Astrocyte (in vitro differentiated cells and primary cell): ENCODE measurements at regions not wholly inside any gene's neighbourhood (a gene's known extent, or its start where the extent isn't known, plus 50 kb on each side); places are given as distances from the start of the nearest gene placed in this dataset.

Experiments used
- DNase-seq: peaks from one replicate; pipeline ENCODE4 v3.0.0-alpha.2; 2010; ENCODE audit warnings: low read depth
- FAIRE-seq: peaks from 2 replicates; lab custom pipeline; 2011; peaks lifted over from hg19 to GRCh38; lab: Jason Lieb, UNC
- H2AFZ ChIP-seq: 2 replicates; pipeline ENCODE4 v1.6.0; 2012; ENCODE audit warnings: low read depth, low read length, inconsistent platforms
- H3K27ac ChIP-seq: 2 replicates; pipeline ENCODE4 v1.5.1; 2011; ENCODE audit warnings: low read depth, low read length, inconsistent platforms
- H3K27me3 ChIP-seq: 2 replicates; pipeline ENCODE4 v1.6.0; 2011; ENCODE audit warnings: low read length, inconsistent platforms; ENCODE audit not compliant: insufficient read depth
- H3K36me3 ChIP-seq: 2 replicates; pipeline ENCODE4 v1.5.1; 2011; ENCODE audit warnings: low read length, inconsistent platforms; ENCODE audit not compliant: insufficient read depth
- H3K4me1 ChIP-seq: 2 replicates; pipeline ENCODE4 v1.5.1; 2011; ENCODE audit warnings: low read length, inconsistent platforms; ENCODE audit not compliant: insufficient read depth
- H3K4me2 ChIP-seq: 2 replicates; pipeline ENCODE4 v1.6.0; 2012; ENCODE audit warnings: low read length, inconsistent platforms
- H3K4me3 ChIP-seq: 2 replicates; pipeline ENCODE4 v1.5.1; 2011; ENCODE audit warnings: low read depth, mild to moderate bottlenecking, low read length, inconsistent platforms; ENCODE audit not compliant: insufficient read depth
- H3K79me2 ChIP-seq: 2 replicates; pipeline ENCODE4 v1.6.0; 2012; ENCODE audit warnings: mild to moderate bottlenecking, low read length, inconsistent platforms; ENCODE audit not compliant: insufficient read depth
- H3K9ac ChIP-seq: 2 replicates; pipeline ENCODE4 v1.6.0; 2012; ENCODE audit warnings: mild to moderate bottlenecking, low read length, inconsistent platforms
- H3K9me3 ChIP-seq: 2 replicates; pipeline ENCODE4 v1.5.1; 2012; ENCODE audit warnings: low read depth, mild to moderate bottlenecking, low read length, inconsistent platforms; ENCODE audit not compliant: insufficient read depth
- H4K20me1 ChIP-seq: 2 replicates; pipeline ENCODE4 v1.6.0; 2012; ENCODE audit warnings: low read length, inconsistent platforms; ENCODE audit not compliant: insufficient read depth
- H3K27ac Mint-ChIP-seq: one replicate; pipeline ENCODE4 v1.8.0; 2021; ENCODE audit warnings: mild to moderate bottlenecking, mixed read lengths; ENCODE audit not compliant: unreplicated experiment
- H3K27me3 Mint-ChIP-seq: one replicate; pipeline ENCODE4 v1.8.0; 2021; ENCODE audit warnings: low read depth, mixed read lengths; ENCODE audit not compliant: unreplicated experiment
- H3K36me3 Mint-ChIP-seq: one replicate; pipeline ENCODE4 v1.8.0; 2021; ENCODE audit warnings: low read depth, mixed read lengths; ENCODE audit not compliant: unreplicated experiment
- H3K4me1 Mint-ChIP-seq: one replicate; pipeline ENCODE4 v1.8.0; 2021; ENCODE audit warnings: low read depth, mixed read lengths; ENCODE audit not compliant: unreplicated experiment
- H3K4me3 Mint-ChIP-seq: one replicate; pipeline ENCODE4 v1.8.0; 2021; ENCODE audit warnings: mild to moderate bottlenecking, moderate library complexity, mixed read lengths; ENCODE audit not compliant: unreplicated experiment
- H3K9me3 Mint-ChIP-seq: one replicate; pipeline ENCODE4 v1.8.0; 2021; ENCODE audit warnings: mild to moderate bottlenecking, mixed read lengths; ENCODE audit not compliant: unreplicated experiment
- EZH2 ChIP-seq: IDR thresholded peaks from 2 replicates; pipeline ENCODE4 v1.6.1; 2012; ENCODE audit warnings: mild to moderate bottlenecking, low read length, inconsistent platforms; ENCODE audit not compliant: insufficient read depth
- TF ChIP-seq, protein P1 (sequence below): IDR thresholded peaks from 2 replicates; pipeline ENCODE4 v1.5.1; 2011; ENCODE audit warnings: low read depth, mild to moderate bottlenecking, inconsistent platforms, low read length, moderate library complexity; ENCODE audit not compliant: insufficient read depth

DNA sequence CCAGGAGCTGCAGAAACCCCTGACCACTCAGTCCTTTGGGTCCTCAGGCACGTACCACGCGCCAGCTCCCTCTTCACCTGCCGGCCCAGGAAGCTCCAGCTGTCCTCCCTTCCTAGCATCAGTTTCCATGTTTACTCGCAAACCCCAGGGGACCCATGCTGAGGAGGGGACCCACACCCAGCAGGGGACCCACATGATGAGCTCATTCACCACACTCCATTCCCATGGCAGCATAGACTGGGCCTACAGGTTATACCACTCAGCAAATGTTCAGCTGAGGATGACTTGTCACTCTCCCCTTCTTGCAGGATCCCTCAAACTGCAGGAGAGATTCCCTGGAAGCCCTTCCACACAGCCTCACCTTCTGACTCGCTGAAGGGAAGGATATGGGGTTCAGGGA is 73.5 kb upstream of the GALNT10 start:
- Mint-ChIP-seq H3K4me1 (peaks cover 18% of the 10 kb centered on the region), H3K36me3 (no peaks in the 10 kb centered on the region), H3K27ac (no peak overlapping the region), H3K4me3 (no peak overlapping the region), H3K27me3 (peaks cover 14% of the 10 kb centered on the region), H3K9me3 (no peaks in the 10 kb centered on the region)
- Histone ChIP-seq H3K4me2 (no peak overlapping the region), H2AFZ (no peak overlapping the region), H3K36me3 (no peaks in the 10 kb centered on the region), H4K20me1 (no peaks in the 10 kb centered on the region), H3K9ac (no peak overlapping the region), H3K4me1 (peaks cover 6% of the 10 kb centered on the region), H3K79me2 (no peaks in the 10 kb centered on the region), H3K27ac (no peak overlapping the region), H3K9me3 (no peaks in the 10 kb centered on the region), H3K4me3 (no peak overlapping the region), H3K27me3 (no peaks in the 10 kb centered on the region)
- FAIRE-seq (no peak), DNase-seq (no peak)
- TF ChIP-seq, protein P1, sequence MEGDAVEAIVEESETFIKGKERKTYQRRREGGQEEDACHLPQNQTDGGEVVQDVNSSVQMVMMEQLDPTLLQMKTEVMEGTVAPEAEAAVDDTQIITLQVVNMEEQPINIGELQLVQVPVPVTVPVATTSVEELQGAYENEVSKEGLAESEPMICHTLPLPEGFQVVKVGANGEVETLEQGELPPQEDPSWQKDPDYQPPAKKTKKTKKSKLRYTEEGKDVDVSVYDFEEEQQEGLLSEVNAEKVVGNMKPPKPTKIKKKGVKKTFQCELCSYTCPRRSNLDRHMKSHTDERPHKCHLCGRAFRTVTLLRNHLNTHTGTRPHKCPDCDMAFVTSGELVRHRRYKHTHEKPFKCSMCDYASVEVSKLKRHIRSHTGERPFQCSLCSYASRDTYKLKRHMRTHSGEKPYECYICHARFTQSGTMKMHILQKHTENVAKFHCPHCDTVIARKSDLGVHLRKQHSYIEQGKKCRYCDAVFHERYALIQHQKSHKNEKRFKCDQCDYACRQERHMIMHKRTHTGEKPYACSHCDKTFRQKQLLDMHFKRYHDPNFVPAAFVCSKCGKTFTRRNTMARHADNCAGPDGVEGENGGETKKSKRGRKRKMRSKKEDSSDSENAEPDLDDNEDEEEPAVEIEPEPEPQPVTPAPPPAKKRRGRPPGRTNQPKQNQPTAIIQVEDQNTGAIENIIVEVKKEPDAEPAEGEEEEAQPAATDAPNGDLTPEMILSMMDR, result no peak
- no peak for TF ChIP-seq EZH2

DNA sequence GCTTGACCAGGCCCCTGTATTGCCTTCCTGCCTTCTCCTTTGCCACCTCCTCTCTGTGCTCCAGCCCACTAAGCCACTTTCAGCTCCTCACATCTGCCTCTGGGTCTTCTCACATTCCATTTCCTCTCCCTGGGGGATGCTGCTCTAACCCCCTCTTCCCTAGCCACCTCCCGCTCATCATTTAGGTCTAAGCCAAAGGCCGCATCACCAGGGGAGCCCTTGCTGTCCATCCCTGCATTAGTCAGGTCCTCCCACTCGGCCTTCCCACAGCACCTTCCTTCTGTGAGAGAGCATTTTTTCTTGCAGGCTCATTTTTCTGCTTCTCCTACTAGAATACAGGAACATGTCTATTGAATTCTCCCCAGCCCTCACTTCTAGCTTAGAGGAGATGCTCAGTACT is 72.6 kb upstream of the GALNT10 start:
- peaks cover 17% of the 10 kb centered on the region for H3K27me3 Mint-ChIP-seq
- H4K20me1 ChIP-seq, result no peaks in the 10 kb centered on the region
- H3K36me3 ChIP-seq, result no peaks in the 10 kb centered on the region
- no peak overlapping the region for H2AFZ ChIP-seq
- no peaks in the 10 kb centered on the region for H3K9me3 ChIP-seq
- H3K4me1 ChIP-seq, result peaks cover 6% of the 10 kb centered on the region
- FAIRE-seq (no peak), DNase-seq (no peak)
- no peaks in the 10 kb centered on the region for H3K9me3 Mint-ChIP-seq
- no peak overlapping the region for H3K4me3 Mint-ChIP-seq
- no peak overlapping the region for H3K9ac ChIP-seq
- no peaks in the 10 kb centered on the region for H3K36me3 Mint-ChIP-seq
- H3K27ac ChIP-seq, result no peak overlapping the region
- no peak overlapping the region for H3K4me3 ChIP-seq
- no peaks in the 10 kb centered on the region for H3K27me3 ChIP-seq
- H3K4me1 Mint-ChIP-seq, result peaks cover 18% of the 10 kb centered on the region
- TF ChIP-seq, protein P1, result no peak
- TF ChIP-seq EZH2, result no peak
- H3K4me2 ChIP-seq, result no peak overlapping the region
- H3K79me2 ChIP-seq, result no peaks in the 10 kb centered on the region
- H3K27ac Mint-ChIP-seq, result no peak overlapping the region

- Histone ChIP-seq H3K9ac (no peak overlapping the region), H3K4me1 (peaks cover 6% of the 10 kb centered on the region), H3K36me3 (no peaks in the 10 kb centered on the region), H3K27me3 (no peaks in the 10 kb centered on the region), H3K27ac (no peak overlapping the region), H3K4me3 (no peak overlapping the region), H3K79me2 (no peaks in the 10 kb centered on the region), H2AFZ (no peak overlapping the region), H4K20me1 (no peaks in the 10 kb centered on the region), H3K4me2 (peak overlapping the region; percentile 22), H3K9me3 (no peaks in the 10 kb centered on the region)
- no peak for FAIRE-seq
- Mint-ChIP-seq H3K27ac (no peak overlapping the region), H3K9me3 (peaks cover 2% of the 10 kb centered on the region), H3K4me1 (peaks cover 18% of the 10 kb centered on the region), H3K4me3 (no peak overlapping the region), H3K36me3 (no peaks in the 10 kb centered on the region), H3K27me3 (peaks cover 18% of the 10 kb centered on the region)
- TF ChIP-seq EZH2, result no peak
- TF ChIP-seq, protein P1, result no peak
- DNase-seq, result no peak
Observed at GRCh38 chr5:154118385-154118784, 72.1 kb upstream of the GALNT10 start.
